Large intestine (tissue), 3 donors: ENCODE measurements at regions not wholly inside any gene's neighbourhood (a gene's known extent, or its start where the extent isn't known, plus 50 kb on each side); places are given as distances from the start of the nearest gene placed in this dataset.

Experiments
- DNase-seq, 2 donors: peaks; one replicate each; pipeline versions ENCODE4 v3.0.0 to v3.0.0-alpha.2; 2013
- H3K27ac ChIP-seq: one replicate; pipeline ENCODE4 v1.5.1; 2013; ENCODE audit warnings: low read length
- H3K27me3 ChIP-seq: 2 replicates; pipeline ENCODE4 v1.6.1; 2013; ENCODE audit warnings: low read length; ENCODE audit not compliant: control insufficient read depth, insufficient read depth
- H3K36me3 ChIP-seq: 2 replicates; pipeline ENCODE4 v1.6.1; 2013; ENCODE audit warnings: low read length; ENCODE audit not compliant: control insufficient read depth, insufficient read depth
- H3K4me1 ChIP-seq: one replicate; pipeline ENCODE4 v1.6.1; 2013; ENCODE audit warnings: low read length; ENCODE audit not compliant: control insufficient read depth, insufficient read depth
- H3K4me3 ChIP-seq: one replicate; pipeline ENCODE4 v1.5.1; 2013; ENCODE audit warnings: low read length
- H3K9me3 ChIP-seq: one replicate; pipeline ENCODE4 v1.6.1; 2013; ENCODE audit warnings: mild to moderate bottlenecking, low read depth, low read length, moderate library complexity; ENCODE audit not compliant: control insufficient read depth
- WGBS: methylation state at CpG from one replicate; pipeline ENCODE4 v1.1.5; 2013; ENCODE audit warnings: low lambda C conversion rate; ENCODE audit not compliant: insufficient coverage; 5-methylcytosine and 5-hydroxymethylcytosine counted together

DNA sequence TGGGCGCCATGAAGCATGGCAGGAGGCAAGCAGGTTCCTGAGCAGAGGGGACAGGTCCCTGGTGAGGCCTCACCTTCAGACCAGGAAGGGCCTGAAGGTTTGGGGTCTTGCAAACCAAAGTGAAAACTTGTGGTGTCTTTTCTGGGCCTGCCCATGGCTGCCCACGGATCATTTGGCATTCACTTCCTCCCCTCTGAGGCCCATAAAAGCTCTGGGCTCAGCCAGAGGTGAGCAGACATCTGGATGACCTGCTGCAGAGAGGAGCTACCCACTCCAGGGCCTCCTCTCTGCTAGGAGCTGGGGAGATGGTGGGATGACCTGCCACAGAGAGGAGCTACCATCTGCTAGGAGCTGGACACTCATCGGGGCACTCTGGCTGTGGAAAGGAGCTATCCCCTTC is 112.9 kb upstream of the TMEM18 start:
- Histone ChIP-seq H3K4me3 (no peak overlapping the region), H3K27ac (no peak overlapping the region), H3K4me1 (no peaks in the 10 kb centered on the region), H3K9me3 (no peaks in the 10 kb centered on the region), H3K36me3 (no peaks in the 10 kb centered on the region), H3K27me3 (no peaks in the 10 kb centered on the region)
- no peak for DNase-seq
- no CpG with 5 or more reads among the region's 3 CpGs for WGBS

DNA sequence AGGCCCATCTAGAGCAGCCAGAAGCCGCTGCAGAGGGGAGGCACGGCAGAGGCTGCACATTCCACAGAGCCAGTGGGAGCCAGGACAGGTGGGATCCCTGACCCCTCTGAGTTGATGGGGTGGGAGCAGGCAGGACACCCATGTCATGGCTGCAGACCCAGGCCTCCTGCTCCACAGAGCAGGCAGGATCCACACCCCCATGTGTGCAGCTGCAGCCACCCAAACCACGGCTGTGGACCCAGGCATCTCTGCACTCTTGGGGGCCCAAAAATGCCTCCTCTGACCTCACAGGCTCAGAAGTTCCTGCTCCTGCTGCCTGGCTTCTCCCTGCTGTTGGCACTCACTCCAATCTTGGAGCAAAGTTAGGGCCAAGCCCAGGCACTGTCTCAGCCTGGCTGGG is 112.3 kb upstream of the TMEM18 start:
- H3K9me3 ChIP-seq = no peaks in the 10 kb centered on the region
- no peak overlapping the region for H3K4me3 ChIP-seq
- no peak for DNase-seq
- H3K27ac ChIP-seq = no peak overlapping the region
- no peaks in the 10 kb centered on the region for H3K36me3 ChIP-seq
- no peaks in the 10 kb centered on the region for H3K27me3 ChIP-seq
- H3K4me1 ChIP-seq = no peaks in the 10 kb centered on the region
- no CpG with 5 or more reads among the region's 3 CpGs for WGBS

- no peak overlapping the region for H3K4me3 ChIP-seq
- no peak for DNase-seq
- no peaks in the 10 kb centered on the region for H3K36me3 ChIP-seq
- H3K9me3 ChIP-seq = no peaks in the 10 kb centered on the region
- no peaks in the 10 kb centered on the region for H3K4me1 ChIP-seq
- no peak overlapping the region for H3K27ac ChIP-seq
- no peaks in the 10 kb centered on the region for H3K27me3 ChIP-seq
- WGBS = no CpG with 5 or more reads among the region's 17 CpGs
Observed at GRCh38 chr2:788227-789032, 111.2 kb upstream of the TMEM18 start.

DNA sequence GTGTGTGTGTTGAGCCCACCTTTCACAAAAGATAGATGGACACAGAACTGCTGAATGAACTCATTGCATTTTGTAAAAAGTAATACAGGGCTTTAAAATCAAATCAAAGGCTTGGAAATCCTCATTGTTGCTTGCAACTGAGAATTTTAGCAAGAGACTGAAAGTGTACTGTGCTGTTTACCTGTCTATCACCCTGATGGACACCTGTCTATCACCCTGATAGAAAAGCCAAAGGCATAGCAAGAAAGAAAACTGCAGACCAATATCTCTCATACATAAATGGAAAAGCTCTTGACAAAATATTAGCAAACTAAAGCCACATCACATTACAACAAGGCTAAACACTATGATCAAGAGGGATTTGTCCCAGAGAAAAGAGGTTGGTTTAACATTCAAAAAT is 107.5 kb upstream of the TMEM18 start:
- DNase-seq = no peak
- Histone ChIP-seq H3K4me1 (no peaks in the 10 kb centered on the region), H3K27ac (no peak overlapping the region), H3K4me3 (no peak overlapping the region), H3K36me3 (no peaks in the 10 kb centered on the region), H3K9me3 (no peaks in the 10 kb centered on the region), H3K27me3 (no peaks in the 10 kb centered on the region)

- Histone ChIP-seq H3K27ac (no peak overlapping the region), H3K4me3 (no peak overlapping the region), H3K9me3 (no peaks in the 10 kb centered on the region), H3K4me1 (no peaks in the 10 kb centered on the region), H3K27me3 (no peaks in the 10 kb centered on the region), H3K36me3 (no peaks in the 10 kb centered on the region)
- no peak for DNase-seq
- WGBS = 100% methylated on average over 1 of the region's 8 CpGs
Observed at GRCh38 chr2:780581-780980, 103.4 kb upstream of the TMEM18 start.

DNA sequence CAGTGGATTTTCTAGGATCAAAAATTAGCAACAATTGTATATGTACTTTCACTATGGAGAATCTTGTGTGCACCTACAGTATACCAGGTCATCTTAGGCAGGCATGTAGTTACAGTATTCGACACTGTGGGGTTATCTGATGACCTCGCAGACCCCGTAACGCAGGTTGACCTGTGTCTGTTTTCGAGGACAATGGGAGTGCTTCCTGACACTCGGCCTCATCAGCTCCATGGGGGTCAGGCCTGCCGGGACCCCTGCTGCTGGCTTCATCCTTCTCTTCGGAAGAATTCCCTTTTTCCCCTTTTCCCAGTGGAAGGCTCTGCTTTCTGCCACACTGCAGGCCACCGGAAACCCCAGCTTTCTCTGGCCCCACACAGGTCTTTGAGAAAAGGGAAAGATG is 102.8 kb upstream of the TMEM18 start:
- WGBS = no CpG with 5 or more reads among the region's 9 CpGs

GRCh38 chr2:778731-779350 is 101.6 kb upstream of the TMEM18 start:
- Histone ChIP-seq H3K4me3 (no peak overlapping the region), H3K4me1 (no peaks in the 10 kb centered on the region), H3K36me3 (no peaks in the 10 kb centered on the region), H3K27me3 (no peaks in the 10 kb centered on the region), H3K9me3 (no peaks in the 10 kb centered on the region), H3K27ac (no peak overlapping the region)
- WGBS = 80% methylated on average over 2 of the region's 17 CpGs
- DNase-seq = no peak

More for the DNA sequence above, 102.8 kb upstream of the TMEM18 start:
- H3K4me3 ChIP-seq = no peak overlapping the region
- H3K4me1 ChIP-seq = no peaks in the 10 kb centered on the region
- no peak for DNase-seq
- H3K36me3 ChIP-seq = no peaks in the 10 kb centered on the region
- H3K9me3 ChIP-seq = no peaks in the 10 kb centered on the region
- H3K27me3 ChIP-seq = no peaks in the 10 kb centered on the region
- no peak overlapping the region for H3K27ac ChIP-seq

DNA sequence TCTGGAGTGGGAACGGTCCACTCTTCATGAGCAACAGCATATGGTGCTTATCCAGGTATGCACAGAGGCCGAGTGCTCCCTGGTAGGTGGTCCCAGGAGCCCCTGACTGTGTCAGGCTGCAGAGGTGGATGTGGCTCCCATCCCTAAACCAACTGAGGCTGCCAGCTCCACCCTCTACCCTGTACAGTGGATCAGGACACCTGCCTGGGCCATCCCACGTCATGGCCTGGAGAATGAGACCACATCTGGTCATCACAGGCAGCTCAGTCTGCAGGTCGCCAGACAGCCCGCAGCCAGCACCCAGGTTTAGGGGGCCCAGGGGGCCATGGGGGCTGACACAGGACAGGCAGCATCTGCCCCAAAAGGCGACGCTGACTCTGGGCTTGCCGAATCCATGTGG is 100.3 kb upstream of the TMEM18 start:
- Histone ChIP-seq H3K27me3 (no peaks in the 10 kb centered on the region), H3K4me3 (no peak overlapping the region), H3K9me3 (no peaks in the 10 kb centered on the region), H3K4me1 (no peaks in the 10 kb centered on the region), H3K27ac (no peak overlapping the region), H3K36me3 (no peaks in the 10 kb centered on the region)
- DNase-seq = no peak
- no CpG with 5 or more reads among the region's 8 CpGs for WGBS

DNA sequence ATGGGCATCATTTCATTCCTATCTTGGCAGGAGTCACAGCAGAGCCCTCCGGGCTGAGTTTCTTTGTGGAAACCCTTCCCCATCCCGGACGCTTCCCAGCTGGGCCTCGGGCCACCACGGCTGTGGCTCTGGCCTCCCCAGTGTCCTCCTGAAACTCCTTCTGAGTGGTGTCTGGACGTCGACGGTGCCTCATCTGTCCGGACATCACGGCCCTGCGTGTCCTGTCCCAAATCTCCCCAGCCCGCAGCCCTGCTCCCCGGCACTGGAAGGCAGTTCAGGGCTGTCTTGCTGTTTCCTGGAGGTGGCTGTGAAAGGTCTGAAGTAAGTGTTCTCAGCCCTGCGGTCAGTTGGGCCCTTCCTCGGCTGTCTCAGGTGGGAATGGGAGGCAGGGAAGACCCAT is 99.8 kb upstream of the TMEM18 start:
- H3K27ac ChIP-seq = no peak overlapping the region
- no peaks in the 10 kb centered on the region for H3K27me3 ChIP-seq
- no peaks in the 10 kb centered on the region for H3K9me3 ChIP-seq
- H3K36me3 ChIP-seq = no peaks in the 10 kb centered on the region
- H3K4me1 ChIP-seq = no peaks in the 10 kb centered on the region
- DNase-seq = no peak
- H3K4me3 ChIP-seq = no peak overlapping the region
- no CpG with 5 or more reads among the region's 15 CpGs for WGBS

GRCh38 chr2:776487-776886 is 99.3 kb upstream of the TMEM18 start:
- no peaks in the 10 kb centered on the region for H3K27me3 ChIP-seq
- H3K4me3 ChIP-seq = no peak overlapping the region
- no peaks in the 10 kb centered on the region for H3K4me1 ChIP-seq
- H3K27ac ChIP-seq = no peak overlapping the region
- no peaks in the 10 kb centered on the region for H3K9me3 ChIP-seq
- no CpG with 5 or more reads among the region's 11 CpGs for WGBS
- no peaks in the 10 kb centered on the region for H3K36me3 ChIP-seq
- DNase-seq = no peak

- WGBS = no CpG with 5 or more reads among the region's 6 CpGs
- no peak for DNase-seq
- Histone ChIP-seq H3K27ac (no peak overlapping the region), H3K4me1 (no peaks in the 10 kb centered on the region), H3K36me3 (no peaks in the 10 kb centered on the region), H3K4me3 (no peak overlapping the region), H3K27me3 (no peaks in the 10 kb centered on the region), H3K9me3 (no peaks in the 10 kb centered on the region)
Observed at GRCh38 chr2:776038-776437, 98.8 kb upstream of the TMEM18 start.
